ENCODE measurements at regions not wholly inside any gene's neighbourhood (a gene's known extent, or its start where the extent isn't known, plus 50 kb on each side); places are given as distances from the start of the nearest gene placed in this dataset.

- H3K9me3 ChIP-seq (ENCODE audit: control insufficient read depth in 2 of 3, low read length in 3 of 3), result no peaks in the 10 kb centered on the region
- Mint-ChIP-seq H3K4me1 (peaks cover 0 to 3% (median 0%) of the 10 kb centered on the region in 7 donors), H3K9me3 (peaks cover 0 to 6% (median 0%) of the 10 kb centered on the region in 11 donors), H3K4me3 (no peak overlapping the region), H3K36me3 (peaks cover 0 to 5% (median 0%) of the 10 kb centered on the region in 5 donors), H3K27me3 (peaks cover 0 to 28% (median 11%) of the 10 kb centered on the region in 5 donors), H3K27ac (no peak overlapping the region)
- no peaks in the 10 kb centered on the region for H3K4me1 ChIP-seq (ENCODE audit: control insufficient read depth in 2 of 2, insufficient read depth in 2 of 2, low read length in 2 of 2)
- ChIA-PET POLR2A (no interaction called here), CTCF (no interaction called here)
- ATAC-seq, result no peak
- H3K27ac ChIP-seq (ENCODE audit: low read depth, low read length), result no peak overlapping the region
- H3K4me3 ChIP-seq (ENCODE audit: low read length), result no peak overlapping the region
- DNase-seq, result no peak
- H3K36me3 ChIP-seq (ENCODE audit: control insufficient read depth in 2 of 3, insufficient read depth in 3 of 3, low read length in 3 of 3), result no peaks in the 10 kb centered on the region
- intact Hi-C loops (cut with micrococcal nuclease), result no loop called here
- H3K27me3 ChIP-seq (ENCODE audit: control insufficient read depth in 2 of 2, insufficient read depth in 2 of 2, low read length in 2 of 2), result no peaks in the 10 kb centered on the region
Observed at GRCh38 chr11:112769170-112769569, 192.1 kb upstream of the NCAM1 start.

GRCh38 chr11:112769584-112769983 is 191.6 kb upstream of the NCAM1 start:
- H3K9me3 ChIP-seq (ENCODE audit: control insufficient read depth in 2 of 3, low read length in 3 of 3), result no peaks in the 10 kb centered on the region
- H3K36me3 ChIP-seq (ENCODE audit: control insufficient read depth in 2 of 3, insufficient read depth in 3 of 3, low read length in 3 of 3), result no peaks in the 10 kb centered on the region
- no peak overlapping the region for H3K4me3 ChIP-seq (ENCODE audit: low read length)
- ChIA-PET CTCF (no interaction called here), POLR2A (no interaction called here)
- no peak overlapping the region for H3K27ac Mint-ChIP-seq
- H3K27me3 ChIP-seq (ENCODE audit: control insufficient read depth in 2 of 2, insufficient read depth in 2 of 2, low read length in 2 of 2), result no peaks in the 10 kb centered on the region
- no peaks in the 10 kb centered on the region for H3K4me1 ChIP-seq (ENCODE audit: control insufficient read depth in 2 of 2, insufficient read depth in 2 of 2, low read length in 2 of 2)
- peaks cover 0 to 6% (median 0%) of the 10 kb centered on the region in 11 donors for H3K9me3 Mint-ChIP-seq
- H3K27ac ChIP-seq (ENCODE audit: low read depth, low read length), result no peak overlapping the region
- ATAC-seq (no peak), DNase-seq (no peak)
- intact Hi-C loops (cut with micrococcal nuclease), result no loop called here
- H3K4me1 Mint-ChIP-seq, result peaks cover 0 to 3% (median 0%) of the 10 kb centered on the region in 7 donors
- peaks cover 0 to 28% (median 11%) of the 10 kb centered on the region in 5 donors for H3K27me3 Mint-ChIP-seq
- H3K36me3 Mint-ChIP-seq, result peaks cover 0 to 5% (median 0%) of the 10 kb centered on the region in 5 donors
- no peak overlapping the region for H3K4me3 Mint-ChIP-seq

GRCh38 chr11:112770033-112770432 is 191.2 kb upstream of the NCAM1 start:
- peaks cover 0 to 28% (median 11%) of the 10 kb centered on the region in 5 donors for H3K27me3 Mint-ChIP-seq
- H3K27ac Mint-ChIP-seq, result no peak overlapping the region
- intact Hi-C loops (cut with micrococcal nuclease), result no loop called here
- H3K4me3 Mint-ChIP-seq, result no peak overlapping the region
- Histone ChIP-seq H3K36me3 (ENCODE audit: control insufficient read depth in 2 of 3, insufficient read depth in 3 of 3, low read length in 3 of 3) (no peaks in the 10 kb centered on the region), H3K4me3 (ENCODE audit: low read length) (no peak overlapping the region), H3K4me1 (ENCODE audit: control insufficient read depth in 2 of 2, insufficient read depth in 2 of 2, low read length in 2 of 2) (no peaks in the 10 kb centered on the region), H3K27me3 (ENCODE audit: control insufficient read depth in 2 of 2, insufficient read depth in 2 of 2, low read length in 2 of 2) (no peaks in the 10 kb centered on the region), H3K9me3 (ENCODE audit: control insufficient read depth in 2 of 3, low read length in 3 of 3) (no peaks in the 10 kb centered on the region), H3K27ac (ENCODE audit: low read depth, low read length) (no peak overlapping the region)
- H3K4me1 Mint-ChIP-seq, result peaks cover 0 to 3% (median 0%) of the 10 kb centered on the region in 7 donors
- POLR2A ChIA-PET, result no interaction called here
- DNase-seq (no peak), ATAC-seq (no peak)
- H3K9me3 Mint-ChIP-seq, result peaks cover 0 to 6% (median 0%) of the 10 kb centered on the region in 11 donors
- peaks cover 0 to 5% (median 0%) of the 10 kb centered on the region in 5 donors for H3K36me3 Mint-ChIP-seq
- CTCF ChIA-PET, result no interaction called here

GRCh38 chr11:112770487-112770886 is 190.7 kb upstream of the NCAM1 start:
- Mint-ChIP-seq H3K27ac (no peak overlapping the region), H3K4me1 (peaks cover 0 to 3% (median 0%) of the 10 kb centered on the region in 7 donors), H3K4me3 (no peak overlapping the region), H3K9me3 (peaks cover 0 to 7% (median 0%) of the 10 kb centered on the region in 11 donors), H3K27me3 (peaks cover 0 to 28% (median 11%) of the 10 kb centered on the region in 5 donors), H3K36me3 (peaks cover 0 to 5% (median 0%) of the 10 kb centered on the region in 5 donors)
- Histone ChIP-seq H3K36me3 (ENCODE audit: control insufficient read depth in 2 of 3, insufficient read depth in 3 of 3, low read length in 3 of 3) (no peaks in the 10 kb centered on the region), H3K9me3 (ENCODE audit: control insufficient read depth in 2 of 3, low read length in 3 of 3) (no peaks in the 10 kb centered on the region), H3K4me3 (ENCODE audit: low read length) (no peak overlapping the region), H3K27me3 (ENCODE audit: control insufficient read depth in 2 of 2, insufficient read depth in 2 of 2, low read length in 2 of 2) (no peaks in the 10 kb centered on the region), H3K27ac (ENCODE audit: low read depth, low read length) (no peak overlapping the region), H3K4me1 (ENCODE audit: control insufficient read depth in 2 of 2, insufficient read depth in 2 of 2, low read length in 2 of 2) (no peaks in the 10 kb centered on the region)
- DNase-seq, result no peak
- intact Hi-C loops (cut with micrococcal nuclease), result no loop called here
- POLR2A ChIA-PET, result no interaction called here
- no peak for ATAC-seq
- CTCF ChIA-PET, result no interaction called here

- peaks cover 0 to 28% (median 11%) of the 10 kb centered on the region in 5 donors for H3K27me3 Mint-ChIP-seq
- peaks cover 0 to 7% (median 0%) of the 10 kb centered on the region in 11 donors for H3K9me3 Mint-ChIP-seq
- Histone ChIP-seq H3K36me3 (ENCODE audit: control insufficient read depth in 2 of 3, insufficient read depth in 3 of 3, low read length in 3 of 3) (no peaks in the 10 kb centered on the region), H3K4me3 (ENCODE audit: low read length) (no peak overlapping the region), H3K4me1 (ENCODE audit: control insufficient read depth in 2 of 2, insufficient read depth in 2 of 2, low read length in 2 of 2) (no peaks in the 10 kb centered on the region), H3K27ac (ENCODE audit: low read depth, low read length) (no peak overlapping the region), H3K27me3 (ENCODE audit: control insufficient read depth in 2 of 2, insufficient read depth in 2 of 2, low read length in 2 of 2) (no peaks in the 10 kb centered on the region), H3K9me3 (ENCODE audit: control insufficient read depth in 2 of 3, low read length in 3 of 3) (no peaks in the 10 kb centered on the region)
- intact Hi-C loops (cut with micrococcal nuclease), result no loop called here
- peaks cover 0 to 5% (median 0%) of the 10 kb centered on the region in 5 donors for H3K36me3 Mint-ChIP-seq
- DNase-seq, result no peak
- ChIA-PET POLR2A (no interaction called here), CTCF (no interaction called here)
- no peak overlapping the region for H3K27ac Mint-ChIP-seq
- peaks cover 0 to 3% (median 0%) of the 10 kb centered on the region in 7 donors for H3K4me1 Mint-ChIP-seq
- H3K4me3 Mint-ChIP-seq, result no peak overlapping the region
- no peak for ATAC-seq
Observed at GRCh38 chr11:112771851-112772250, 189.4 kb upstream of the NCAM1 start.

GRCh38 chr11:112773264-112773663 is 188.0 kb upstream of the NCAM1 start:
- no peaks in the 10 kb centered on the region for H3K36me3 ChIP-seq (ENCODE audit: control insufficient read depth in 2 of 3, insufficient read depth in 3 of 3, low read length in 3 of 3)
- H3K4me1 ChIP-seq (ENCODE audit: control insufficient read depth in 2 of 2, insufficient read depth in 2 of 2, low read length in 2 of 2), result no peaks in the 10 kb centered on the region
- intact Hi-C loops (cut with micrococcal nuclease), result no loop called here
- Mint-ChIP-seq H3K36me3 (peaks cover 0 to 5% (median 0%) of the 10 kb centered on the region in 5 donors), H3K4me3 (no peak overlapping the region), H3K9me3 (peaks cover 0 to 7% (median 0%) of the 10 kb centered on the region in 11 donors), H3K27ac (no peak overlapping the region), H3K27me3 (peaks cover 0 to 33% (median 11%) of the 10 kb centered on the region in 5 donors), H3K4me1 (peaks cover 0 to 3% (median 0%) of the 10 kb centered on the region in 7 donors)
- no peak overlapping the region for H3K27ac ChIP-seq (ENCODE audit: low read depth, low read length)
- ATAC-seq (no peak), DNase-seq (no peak)
- no peaks in the 10 kb centered on the region for H3K27me3 ChIP-seq (ENCODE audit: control insufficient read depth in 2 of 2, insufficient read depth in 2 of 2, low read length in 2 of 2)
- ChIA-PET POLR2A (no interaction called here), CTCF (no interaction called here)
- H3K4me3 ChIP-seq (ENCODE audit: low read length), result no peak overlapping the region
- H3K9me3 ChIP-seq (ENCODE audit: control insufficient read depth in 2 of 3, low read length in 3 of 3), result no peaks in the 10 kb centered on the region

GRCh38 chr11:112776834-112777233 is 184.4 kb upstream of the NCAM1 start:
- no peaks in the 10 kb centered on the region for H3K4me1 ChIP-seq (ENCODE audit: control insufficient read depth in 2 of 2, insufficient read depth in 2 of 2, low read length in 2 of 2)
- H3K4me3 ChIP-seq (ENCODE audit: low read length), result no peak overlapping the region
- ATAC-seq, result no peak
- intact Hi-C loops (cut with micrococcal nuclease), result no loop called here
- Mint-ChIP-seq H3K36me3 (no peaks in the 10 kb centered on the region), H3K4me3 (no peak overlapping the region), H3K4me1 (peaks cover 0 to 3% (median 0%) of the 10 kb centered on the region in 7 donors), H3K9me3 (peaks cover 0 to 4% (median 0%) of the 10 kb centered on the region in 11 donors), H3K27ac (no peak overlapping the region), H3K27me3 (peaks cover 0 to 29% (median 3%) of the 10 kb centered on the region in 5 donors)
- CTCF ChIA-PET, result no interaction called here
- no peaks in the 10 kb centered on the region for H3K27me3 ChIP-seq (ENCODE audit: control insufficient read depth in 2 of 2, insufficient read depth in 2 of 2, low read length in 2 of 2)
- H3K27ac ChIP-seq (ENCODE audit: low read depth, low read length), result no peak overlapping the region
- H3K36me3 ChIP-seq (ENCODE audit: control insufficient read depth in 2 of 3, insufficient read depth in 3 of 3, low read length in 3 of 3), result no peaks in the 10 kb centered on the region
- H3K9me3 ChIP-seq (ENCODE audit: control insufficient read depth in 2 of 3, low read length in 3 of 3), result no peaks in the 10 kb centered on the region
- no peak for DNase-seq
- POLR2A ChIA-PET, result no interaction called here
